ENCODE measurements at regions not wholly inside any gene's neighbourhood (a gene's known extent, or its start where the extent isn't known, plus 50 kb on each side); places are given as distances from the start of the nearest gene placed in this dataset.

GRCh38 chr12:58557661-58558060, 362.6 kb downstream of the LRIG3 start:
- TF ChIP-seq, protein P1, sequence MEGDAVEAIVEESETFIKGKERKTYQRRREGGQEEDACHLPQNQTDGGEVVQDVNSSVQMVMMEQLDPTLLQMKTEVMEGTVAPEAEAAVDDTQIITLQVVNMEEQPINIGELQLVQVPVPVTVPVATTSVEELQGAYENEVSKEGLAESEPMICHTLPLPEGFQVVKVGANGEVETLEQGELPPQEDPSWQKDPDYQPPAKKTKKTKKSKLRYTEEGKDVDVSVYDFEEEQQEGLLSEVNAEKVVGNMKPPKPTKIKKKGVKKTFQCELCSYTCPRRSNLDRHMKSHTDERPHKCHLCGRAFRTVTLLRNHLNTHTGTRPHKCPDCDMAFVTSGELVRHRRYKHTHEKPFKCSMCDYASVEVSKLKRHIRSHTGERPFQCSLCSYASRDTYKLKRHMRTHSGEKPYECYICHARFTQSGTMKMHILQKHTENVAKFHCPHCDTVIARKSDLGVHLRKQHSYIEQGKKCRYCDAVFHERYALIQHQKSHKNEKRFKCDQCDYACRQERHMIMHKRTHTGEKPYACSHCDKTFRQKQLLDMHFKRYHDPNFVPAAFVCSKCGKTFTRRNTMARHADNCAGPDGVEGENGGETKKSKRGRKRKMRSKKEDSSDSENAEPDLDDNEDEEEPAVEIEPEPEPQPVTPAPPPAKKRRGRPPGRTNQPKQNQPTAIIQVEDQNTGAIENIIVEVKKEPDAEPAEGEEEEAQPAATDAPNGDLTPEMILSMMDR (IDR thresholded peaks at IDR 0.05) = no peak
- no peak for TF ChIP-seq POLR2A (IDR thresholded peaks at IDR 0.05)
- Histone ChIP-seq H3K4me3 (no peak overlapping the region), H3K27ac (no peak overlapping the region), H3K4me1 (no peaks in the 10 kb centered on the region), H3K9me3 (no peaks in the 10 kb centered on the region), H3K27me3 (no peaks in the 10 kb centered on the region), H3K36me3 (no peaks in the 10 kb centered on the region)
- DNase-seq = no peak
- 48 to 79% methylated on average over 1 of the region's 1 CpG for WGBS, 2 donors
- intact Hi-C loops (cut with DNase I) = no loop called here

DNA sequence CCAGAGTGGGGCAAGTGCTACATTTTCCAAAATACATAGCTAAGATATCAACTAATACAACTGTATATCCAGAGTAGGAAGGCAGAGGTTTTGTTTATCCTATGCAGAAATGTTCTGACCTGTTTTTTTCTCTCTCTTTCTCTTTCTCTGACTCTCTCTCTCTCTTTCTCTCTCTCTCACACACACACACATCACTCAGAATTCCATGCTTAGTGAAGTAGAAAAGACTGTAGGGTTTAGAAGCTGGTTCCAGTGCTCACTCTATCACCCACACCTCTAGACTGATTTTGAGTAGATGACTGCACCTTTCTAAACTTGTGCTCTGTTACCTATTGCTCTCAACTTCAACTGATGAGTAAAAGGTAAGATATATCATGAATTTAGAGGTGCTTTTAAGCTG, 356.7 kb downstream of the LRIG3 start:
- H3K27ac ChIP-seq = no peak overlapping the region
- no peak overlapping the region for H3K4me3 ChIP-seq

DNA sequence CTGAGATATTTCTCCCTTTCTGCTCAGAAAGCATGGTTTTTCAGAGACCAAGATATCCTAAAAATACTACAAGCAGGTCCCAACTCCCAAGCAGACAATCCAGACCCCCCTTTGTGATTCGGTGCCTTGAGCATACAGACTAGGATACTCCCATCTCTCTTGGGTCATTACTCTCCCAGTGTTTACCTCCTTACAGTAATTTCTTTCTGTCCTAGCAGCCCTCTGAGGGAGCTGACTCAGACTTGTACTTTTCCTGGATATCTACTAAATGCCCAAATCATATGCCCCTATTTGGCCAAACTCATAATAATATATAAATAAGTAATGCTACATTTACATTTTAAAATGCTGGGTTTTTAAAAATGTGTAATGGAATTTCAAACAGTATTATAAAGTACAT, 355.6 kb downstream of the LRIG3 start:
- Histone ChIP-seq H3K4me1 (peaks cover 0 to 5% (median 0%) of the 10 kb centered on the region in 3 donors), H3K27me3 (no peaks in the 10 kb centered on the region), H3K9me3 (no peaks in the 10 kb centered on the region), H3K27ac (no peak overlapping the region), H3K4me3 (no peak overlapping the region), H3K36me3 (no peaks in the 10 kb centered on the region)
- no peak for TF ChIP-seq POLR2A (IDR thresholded peaks at IDR 0.05)
- TF ChIP-seq, protein P1 (IDR thresholded peaks at IDR 0.05) = no peak
- intact Hi-C loops (cut with DNase I) = no loop called here
- 61 to 76% methylated on average over 1 of the region's 1 CpG for WGBS, 2 donors
- DNase-seq = no peak

More for the DNA sequence above, 356.7 kb downstream of the LRIG3 start:
- H3K36me3 ChIP-seq = no peaks in the 10 kb centered on the region
- DNase-seq = no peak
- H3K9me3 ChIP-seq = no peaks in the 10 kb centered on the region
- no peaks in the 10 kb centered on the region for H3K27me3 ChIP-seq
- H3K4me1 ChIP-seq = peaks cover 0 to 5% (median 0%) of the 10 kb centered on the region in 3 donors
- TF ChIP-seq, protein P1 (IDR thresholded peaks at IDR 0.05) = no peak
- no peak for TF ChIP-seq POLR2A (IDR thresholded peaks at IDR 0.05)
- intact Hi-C loops (cut with DNase I) = no loop called here

DNA sequence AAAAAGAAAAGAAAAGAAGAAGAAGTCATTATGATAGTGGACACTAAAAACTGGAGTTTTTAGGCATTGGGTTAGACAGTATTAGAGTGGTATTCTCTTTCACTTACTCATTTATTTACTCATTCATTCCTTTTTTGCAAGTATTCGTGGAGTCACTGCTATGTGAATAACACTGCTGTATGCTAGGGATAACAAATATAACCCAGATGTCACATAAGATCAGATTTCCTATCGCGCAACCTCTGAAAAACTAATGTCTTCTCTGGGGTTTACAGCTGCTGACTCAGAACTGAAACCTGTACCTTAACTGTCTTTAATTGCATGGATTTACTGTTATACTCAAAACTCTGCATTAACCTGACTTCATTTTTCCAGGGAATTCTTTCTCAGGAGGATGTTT, 353.7 kb downstream of the LRIG3 start:
- H3K27ac ChIP-seq = no peak overlapping the region
- no peaks in the 10 kb centered on the region for H3K36me3 ChIP-seq
- no peaks in the 10 kb centered on the region for H3K27me3 ChIP-seq
- WGBS, 2 donors = 70 to 76% methylated on average over 3 of the region's 3 CpGs
- H3K9me3 ChIP-seq = no peaks in the 10 kb centered on the region
- peaks cover 0 to 5% (median 0%) of the 10 kb centered on the region in 3 donors for H3K4me1 ChIP-seq
- no peak overlapping the region for H3K4me3 ChIP-seq
- TF ChIP-seq, protein P1 (IDR thresholded peaks at IDR 0.05) = no peak
- TF ChIP-seq POLR2A (IDR thresholded peaks at IDR 0.05) = no peak
- DNase-seq = no peak
- intact Hi-C loops (cut with DNase I) = no loop called here

DNA sequence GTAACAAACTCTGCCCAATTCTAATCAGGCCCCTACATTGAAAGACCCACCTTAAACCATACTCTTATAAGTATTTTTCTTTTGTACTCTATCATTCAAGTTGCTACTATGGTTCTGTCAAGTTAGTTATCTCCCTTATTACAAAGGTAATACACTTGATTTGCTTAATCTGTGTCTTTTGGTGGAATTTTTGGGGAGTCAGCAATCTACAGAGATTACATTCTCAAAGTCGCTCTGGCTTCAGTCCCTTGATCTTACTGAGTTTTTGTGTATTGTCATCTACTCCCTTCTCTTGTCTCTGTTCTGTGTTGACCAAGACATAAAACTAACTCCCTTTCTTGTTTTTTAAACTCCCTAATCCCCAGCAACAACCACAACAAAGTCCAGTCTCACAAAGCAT, 353.1 kb downstream of the LRIG3 start:
- DNase-seq = no peak
- Histone ChIP-seq H3K36me3 (no peaks in the 10 kb centered on the region), H3K27ac (no peak overlapping the region), H3K9me3 (no peaks in the 10 kb centered on the region), H3K27me3 (no peaks in the 10 kb centered on the region), H3K4me3 (no peak overlapping the region), H3K4me1 (peaks cover 0 to 5% (median 0%) of the 10 kb centered on the region in 3 donors)
- 83 to 100% methylated on average over 1 of the region's 1 CpG for WGBS, 2 donors
- TF ChIP-seq POLR2A (IDR thresholded peaks at IDR 0.05) = no peak
- TF ChIP-seq, protein P1 (IDR thresholded peaks at IDR 0.05) = no peak
- intact Hi-C loops (cut with DNase I) = no loop called here

Measured in esophagus squamous epithelium (tissue), 5 donors.